Peyer's patch (tissue), 4 donors: ENCODE measurements at regions not wholly inside any gene's neighbourhood (a gene's known extent, or its start where the extent isn't known, plus 50 kb on each side); places are given as distances from the start of the nearest gene placed in this dataset.

ENCODE experiments used
- CTCF ChIP-seq, 6 experiments: fragments of 450-650 bp in 4 of 6; fragments of 200-600 bp in 2 of 6; sonication (generic) in 1 of 6; IDR thresholded peaks; one replicate each; pipeline ENCODE4 v1.5.1; 2017 to 2019; ENCODE audit warnings: antibody characterized with exemption in 6 of 6, mild to moderate bottlenecking in 3 of 6, moderate library complexity in 1 of 6
- POLR2A ChIP-seq, 2 donors: fragments of 450-650 bp; IDR thresholded peaks; one replicate each; pipeline ENCODE4 v1.5.1; 2017; ENCODE audit warnings: antibody characterized with exemption in 2 of 2, mild to moderate bottlenecking in 2 of 2, moderate library complexity in 2 of 2

- no peak for TF ChIP-seq CTCF (IDR thresholded peaks at IDR 0.05)
- no peak for TF ChIP-seq POLR2A (IDR thresholded peaks at IDR 0.05)
Measured at GRCh38 chr5:74432216-74432615, 208.3 kb downstream of the ENC1 start.
